SIG-M5 treated with dmso at 0.1 percent for 504 hours (cell line): ENCODE measurements at regions not wholly inside any gene's neighbourhood (a gene's known extent, or its start where the extent isn't known, plus 50 kb on each side); places are given as distances from the start of the nearest gene placed in this dataset.
A peak's percentile ranks its signal among the peaks of the same experiment; 100 is the strongest.

Source experiments
- DNase-seq: peaks from one replicate; lab custom pipeline; 2025; ENCODE audit not compliant: unreplicated experiment; lab: John Stamatoyannopoulos, UW

- no peak for DNase-seq
Observed at GRCh38 chr6:14857001-14857400, 388.9 kb upstream of the JARID2 start.

GRCh38 chr6:14857501-14857900, 388.4 kb upstream of the JARID2 start:
- no peak for DNase-seq

- DNase-seq, result no peak
Observed at GRCh38 chr6:14858808-14859207, 387.1 kb upstream of the JARID2 start.

- DNase-seq, result no peak
Observed at GRCh38 chr6:14860774-14861173, 385.1 kb upstream of the JARID2 start.

- DNase-seq, result no peak
Observed at GRCh38 chr6:14861491-14861943, 384.4 kb upstream of the JARID2 start.

- no peak for DNase-seq
Observed at GRCh38 chr6:14862845-14863244, 383.0 kb upstream of the JARID2 start.

GRCh38 chr6:14863902-14864850, 381.7 kb upstream of the JARID2 start:
- DNase-seq, result peak; percentile 15

- DNase-seq, result peak; percentile 98
Observed at GRCh38 chr6:14865531-14866100, 380.3 kb upstream of the JARID2 start.

- no peak for DNase-seq
Observed at GRCh38 chr6:14867802-14868201, 378.1 kb upstream of the JARID2 start.

GRCh38 chr6:14871221-14871620, 374.6 kb upstream of the JARID2 start:
- DNase-seq, result no peak

GRCh38 chr6:14873101-14873500, 372.8 kb upstream of the JARID2 start:
- DNase-seq, result no peak

GRCh38 chr6:14873781-14874441, 372.0 kb upstream of the JARID2 start:
- no peak for DNase-seq

GRCh38 chr6:14874975-14875480, 370.8 kb upstream of the JARID2 start:
- DNase-seq, result no peak

- DNase-seq, result no peak
Observed at GRCh38 chr6:14875481-14876063, 370.3 kb upstream of the JARID2 start.

- peak; percentile 53 for DNase-seq
Observed at GRCh38 chr6:14876778-14877613, 368.9 kb upstream of the JARID2 start.

GRCh38 chr6:14877758-14878157, 368.1 kb upstream of the JARID2 start:
- DNase-seq, result no peak

GRCh38 chr6:14880052-14880451, 365.8 kb upstream of the JARID2 start:
- DNase-seq, result no peak

GRCh38 chr6:14880677-14881076, 365.2 kb upstream of the JARID2 start:
- no peak for DNase-seq

GRCh38 chr6:14881398-14881797, 364.5 kb upstream of the JARID2 start:
- DNase-seq, result no peak

- DNase-seq, result no peak
Observed at GRCh38 chr6:14882394-14883026, 363.4 kb upstream of the JARID2 start.
